NT2/D1 (cell line): ENCODE measurements at regions not wholly inside any gene's neighbourhood (a gene's known extent, or its start where the extent isn't known, plus 50 kb on each side); places are given as distances from the start of the nearest gene placed in this dataset.

Source experiments
- SUZ12 ChIP-seq: IDR thresholded peaks from 2 replicates; pipeline ENCODE4 v1.6.1; 2011; ENCODE audit not compliant: insufficient read length, insufficient read depth; ENCODE audit errors: extremely low read depth
- YY1 ChIP-seq: IDR thresholded peaks from 2 replicates; pipeline ENCODE4 v1.6.1; 2011; ENCODE audit not compliant: insufficient read length, insufficient read depth
- ZNF274 ChIP-seq: IDR thresholded peaks from 2 replicates; pipeline ENCODE4 v1.6.1; 2011; ENCODE audit warnings: mild to moderate bottlenecking, low read depth, low read length

GRCh38 chr4:63670735-63671134 is 738.5 kb downstream of the TECRL start:
- TF ChIP-seq ZNF274 (no peak), YY1 (no peak), SUZ12 (no peak)
